ENCODE measurements at regions not wholly inside any gene's neighbourhood (a gene's known extent, or its start where the extent isn't known, plus 50 kb on each side); places are given as distances from the start of the nearest gene placed in this dataset.

DNA sequence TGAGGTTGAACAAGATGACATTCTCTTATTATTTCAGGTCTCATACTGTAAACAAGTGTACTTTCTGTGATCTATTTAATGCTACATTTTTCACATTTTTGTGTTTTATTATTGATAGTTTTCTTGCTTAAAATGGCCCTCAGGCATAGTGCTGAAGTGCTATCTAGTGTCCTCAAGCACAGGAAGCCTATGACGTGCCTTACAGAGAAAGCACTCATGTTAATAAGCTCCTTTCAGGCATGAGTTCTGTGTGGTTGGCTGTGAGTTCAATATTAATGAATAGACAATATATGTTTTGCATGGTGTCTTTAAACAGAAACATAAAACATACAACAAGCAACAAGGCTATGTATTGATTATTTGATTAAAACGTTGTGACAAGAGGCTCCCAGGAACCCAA lies 450.1 kb downstream of the PLK2 start:
- Histone ChIP-seq H3K4me2 (ENCODE audit: insufficient read depth, low read length, poor library complexity, severe bottlenecking) (no peak overlapping the region), H2AFZ (ENCODE audit: low read length) (no peak overlapping the region), H3K23ac (ENCODE audit: low read depth, low read length, poor library complexity) (no peak overlapping the region), H4K8ac (ENCODE audit: low read depth, low read length) (no peak overlapping the region), H3K14ac (ENCODE audit: low read length) (no peak overlapping the region), H3K36me3 (replicated peaks in 1 of 2; ENCODE audit: control insufficient read depth in 2 of 2, insufficient read depth in 2 of 2, low read length in 2 of 2) (no peaks in the 10 kb centered on the region), H3K4ac (ENCODE audit: low read length) (no peak overlapping the region), H2BK120ac (ENCODE audit: low read depth, low read length) (no peak overlapping the region), H3K27me3 (ENCODE audit: control insufficient read depth in 3 of 3, insufficient read depth in 3 of 3, low read depth in 1 of 3, low read length in 3 of 3) (no peaks in the 10 kb centered on the region), H4K91ac (ENCODE audit: low read depth, low read length, poor library complexity) (no peak overlapping the region), H3K79me1 (ENCODE audit: low read depth, low read length) (no peaks in the 10 kb centered on the region), H2BK15ac (ENCODE audit: low read length) (no peak overlapping the region), H3K9ac (ENCODE audit: low read depth, low read length, poor library complexity) (no peak overlapping the region), H2BK12ac (ENCODE audit: low read length) (no peak overlapping the region), H3K4me1 (ENCODE audit: control insufficient read depth in 2 of 2, insufficient read depth in 1 of 2, low read depth in 1 of 2, low read length in 2 of 2) (peaks cover 2% of the 10 kb centered on the region in 2 donors), H2BK5ac (ENCODE audit: low read length) (no peak overlapping the region), H3K4me3 (ENCODE audit: low read length in 2 of 2) (no peak overlapping the region), H3K18ac (ENCODE audit: low read length) (no peak overlapping the region), H2AK5ac (ENCODE audit: low read depth, low read length) (no peak overlapping the region), H3K27ac (replicated peaks; ENCODE audit: low read length) (no peak overlapping the region), H3K9me3 (replicated peaks in 1 of 2; ENCODE audit: control insufficient read depth in 2 of 2, insufficient read depth in 1 of 2, low read depth in 1 of 2, low read length in 2 of 2) (no peaks in the 10 kb centered on the region)
- DNase-seq (ENCODE audit: low spot score): no peak
- WGBS, 2 donors (ENCODE audit: extremely low coverage in 2 of 2, insufficient read length in 2 of 2, insufficient replicate concordance in 1 of 2): no CpG with 5 or more reads among the region's 2 CpGs

DNA sequence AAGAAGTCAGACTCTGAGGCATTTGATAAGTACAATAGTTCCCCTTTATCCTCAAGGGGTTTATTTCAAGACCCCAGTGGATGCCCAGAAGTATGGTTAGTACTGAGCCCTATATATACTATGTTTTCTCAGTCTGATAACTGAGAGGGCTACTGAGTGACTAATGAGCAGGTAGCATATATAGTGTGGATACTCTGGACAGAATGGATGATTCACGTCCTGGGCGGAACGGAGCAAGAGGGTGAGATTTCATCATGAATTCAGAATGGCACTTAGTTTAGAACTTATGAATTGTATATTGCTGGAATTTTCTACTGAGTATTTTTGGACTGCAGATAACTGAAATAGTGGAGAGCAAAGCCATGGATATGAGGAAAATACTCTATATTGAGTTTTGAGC lies 457.6 kb downstream of the PLK2 start:
- Histone ChIP-seq H4K8ac (ENCODE audit: low read depth, low read length) (no peak overlapping the region), H2BK120ac (ENCODE audit: low read depth, low read length) (no peak overlapping the region), H3K23ac (ENCODE audit: low read depth, low read length, poor library complexity) (no peak overlapping the region), H2BK5ac (ENCODE audit: low read length) (no peak overlapping the region), H2BK12ac (ENCODE audit: low read length) (no peak overlapping the region), H2AFZ (ENCODE audit: low read length) (no peak overlapping the region), H3K14ac (ENCODE audit: low read length) (no peak overlapping the region), H3K27me3 (ENCODE audit: control insufficient read depth in 3 of 3, insufficient read depth in 3 of 3, low read depth in 1 of 3, low read length in 3 of 3) (no peaks in the 10 kb centered on the region), H3K79me1 (ENCODE audit: low read depth, low read length) (no peaks in the 10 kb centered on the region), H3K4me3 (ENCODE audit: low read length in 2 of 2) (no peak overlapping the region), H3K4ac (ENCODE audit: low read length) (no peak overlapping the region), H3K4me1 (ENCODE audit: control insufficient read depth in 2 of 2, insufficient read depth in 1 of 2, low read depth in 1 of 2, low read length in 2 of 2) (peaks cover 0 to 8% of the 10 kb centered on the region in 2 donors), H3K4me2 (ENCODE audit: insufficient read depth, low read length, poor library complexity, severe bottlenecking) (no peak overlapping the region), H4K91ac (ENCODE audit: low read depth, low read length, poor library complexity) (no peak overlapping the region), H3K18ac (ENCODE audit: low read length) (no peak overlapping the region), H3K9me3 (replicated peaks in 1 of 2; ENCODE audit: control insufficient read depth in 2 of 2, insufficient read depth in 1 of 2, low read depth in 1 of 2, low read length in 2 of 2) (no peaks in the 10 kb centered on the region), H3K27ac (replicated peaks; ENCODE audit: low read length) (no peak overlapping the region), H3K9ac (ENCODE audit: low read depth, low read length, poor library complexity) (no peak overlapping the region), H3K36me3 (replicated peaks in 1 of 2; ENCODE audit: control insufficient read depth in 2 of 2, insufficient read depth in 2 of 2, low read length in 2 of 2) (no peaks in the 10 kb centered on the region), H2AK5ac (ENCODE audit: low read depth, low read length) (no peak overlapping the region), H2BK15ac (ENCODE audit: low read length) (no peak overlapping the region)
- no peak for DNase-seq (ENCODE audit: low spot score)
- no CpG with 5 or more reads among the region's 3 CpGs for WGBS, 2 donors (ENCODE audit: extremely low coverage in 2 of 2, insufficient read length in 2 of 2, insufficient replicate concordance in 1 of 2)

DNA sequence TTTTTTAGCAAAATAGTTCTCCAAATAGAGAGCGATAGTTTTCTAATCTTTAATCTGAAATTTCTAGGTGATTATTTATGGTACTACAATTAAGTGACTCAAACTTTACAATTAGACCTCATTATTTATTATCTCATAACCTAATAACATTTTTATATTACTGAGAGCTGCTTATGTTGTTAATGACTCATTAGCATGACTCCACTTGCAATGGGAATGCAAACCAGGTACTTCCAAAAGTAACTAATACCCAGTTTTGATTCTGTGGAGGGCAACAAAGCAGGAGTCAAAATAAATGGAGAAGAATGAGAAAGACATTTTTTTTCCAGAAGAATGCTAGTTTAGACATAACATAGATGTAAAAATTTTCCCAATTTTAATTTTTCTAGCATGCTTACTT lies 466.0 kb downstream of the PLK2 start:
- Histone ChIP-seq H3K18ac (ENCODE audit: low read length) (no peak overlapping the region), H2BK15ac (ENCODE audit: low read length) (no peak overlapping the region), H3K36me3 (replicated peaks in 1 of 2; ENCODE audit: control insufficient read depth in 2 of 2, insufficient read depth in 2 of 2, low read length in 2 of 2) (no peaks in the 10 kb centered on the region), H3K23ac (ENCODE audit: low read depth, low read length, poor library complexity) (no peak overlapping the region), H2BK12ac (ENCODE audit: low read length) (no peak overlapping the region), H3K14ac (ENCODE audit: low read length) (no peak overlapping the region), H3K9ac (ENCODE audit: low read depth, low read length, poor library complexity) (no peak overlapping the region), H2BK120ac (ENCODE audit: low read depth, low read length) (no peak overlapping the region), H2AFZ (ENCODE audit: low read length) (no peak overlapping the region), H3K4ac (ENCODE audit: low read length) (no peak overlapping the region), H4K91ac (ENCODE audit: low read depth, low read length, poor library complexity) (no peak overlapping the region), H2BK5ac (ENCODE audit: low read length) (no peak overlapping the region), H2AK5ac (ENCODE audit: low read depth, low read length) (no peak overlapping the region), H3K4me3 (ENCODE audit: low read length in 2 of 2) (no peak overlapping the region), H3K9me3 (replicated peaks in 1 of 2; ENCODE audit: control insufficient read depth in 2 of 2, insufficient read depth in 1 of 2, low read depth in 1 of 2, low read length in 2 of 2) (no peaks in the 10 kb centered on the region), H3K27ac (replicated peaks; ENCODE audit: low read length) (no peak overlapping the region), H3K4me2 (ENCODE audit: insufficient read depth, low read length, poor library complexity, severe bottlenecking) (no peak overlapping the region), H4K8ac (ENCODE audit: low read depth, low read length) (no peak overlapping the region), H3K79me1 (ENCODE audit: low read depth, low read length) (no peaks in the 10 kb centered on the region), H3K27me3 (ENCODE audit: control insufficient read depth in 3 of 3, insufficient read depth in 3 of 3, low read depth in 1 of 3, low read length in 3 of 3) (no peaks in the 10 kb centered on the region), H3K4me1 (ENCODE audit: control insufficient read depth in 2 of 2, insufficient read depth in 1 of 2, low read depth in 1 of 2, low read length in 2 of 2) (no peaks in the 10 kb centered on the region)
- no peak for DNase-seq (ENCODE audit: low spot score)
- WGBS, 2 donors (ENCODE audit: extremely low coverage in 2 of 2, insufficient read length in 2 of 2, insufficient replicate concordance in 1 of 2): no CpG with 5 or more reads among the region's 1 CpG

- Histone ChIP-seq H3K27ac (replicated peaks; ENCODE audit: low read length) (no peak overlapping the region), H2AFZ (ENCODE audit: low read length) (no peak overlapping the region), H3K4me2 (ENCODE audit: insufficient read depth, low read length, poor library complexity, severe bottlenecking) (no peak overlapping the region), H3K4me1 (ENCODE audit: control insufficient read depth in 2 of 2, insufficient read depth in 1 of 2, low read depth in 1 of 2, low read length in 2 of 2) (peaks cover 2 to 6% of the 10 kb centered on the region in 2 donors), H2BK5ac (ENCODE audit: low read length) (no peak overlapping the region), H3K18ac (ENCODE audit: low read length) (no peak overlapping the region), H4K91ac (ENCODE audit: low read depth, low read length, poor library complexity) (no peak overlapping the region), H2BK120ac (ENCODE audit: low read depth, low read length) (no peak overlapping the region), H3K4me3 (ENCODE audit: low read length in 2 of 2) (no peak overlapping the region), H2BK15ac (ENCODE audit: low read length) (no peak overlapping the region), H4K8ac (ENCODE audit: low read depth, low read length) (no peak overlapping the region), H3K4ac (ENCODE audit: low read length) (no peak overlapping the region), H3K36me3 (replicated peaks in 1 of 2; ENCODE audit: control insufficient read depth in 2 of 2, insufficient read depth in 2 of 2, low read length in 2 of 2) (no peaks in the 10 kb centered on the region), H2BK12ac (ENCODE audit: low read length) (no peak overlapping the region), H3K79me1 (ENCODE audit: low read depth, low read length) (no peaks in the 10 kb centered on the region), H3K9me3 (replicated peaks in 1 of 2; ENCODE audit: control insufficient read depth in 2 of 2, insufficient read depth in 1 of 2, low read depth in 1 of 2, low read length in 2 of 2) (no peaks in the 10 kb centered on the region), H3K23ac (ENCODE audit: low read depth, low read length, poor library complexity) (no peak overlapping the region), H3K27me3 (ENCODE audit: control insufficient read depth in 3 of 3, insufficient read depth in 3 of 3, low read depth in 1 of 3, low read length in 3 of 3) (no peaks in the 10 kb centered on the region), H3K14ac (ENCODE audit: low read length) (no peak overlapping the region), H3K9ac (ENCODE audit: low read depth, low read length, poor library complexity) (no peak overlapping the region), H2AK5ac (ENCODE audit: low read depth, low read length) (no peak overlapping the region)
- no peak for DNase-seq (ENCODE audit: low spot score)
- WGBS, 2 donors (ENCODE audit: extremely low coverage in 2 of 2, insufficient read length in 2 of 2, insufficient replicate concordance in 1 of 2): no CpG with 5 or more reads among the region's 3 CpGs
These were observed 470.5 kb downstream of the PLK2 start for GRCh38 chr5:57989378-57989777.

Measured in neuronal stem cell (in vitro differentiated cells).